GM12892 (cell line): ENCODE measurements at regions not wholly inside any gene's neighbourhood (a gene's known extent, or its start where the extent isn't known, plus 50 kb on each side); places are given as distances from the start of the nearest gene placed in this dataset.

ENCODE experiments used
- POLR2A ChIP-seq: IDR thresholded peaks from 2 replicates; pipeline ENCODE4 v1.6.1; 2011; ENCODE audit warnings: low read depth, low read length, control low read depth
- POLR2AphosphoS5 ChIP-seq: IDR thresholded peaks from 2 replicates; pipeline ENCODE4 v1.6.1; 2011; ENCODE audit warnings: low read depth, low read length, control low read depth

DNA sequence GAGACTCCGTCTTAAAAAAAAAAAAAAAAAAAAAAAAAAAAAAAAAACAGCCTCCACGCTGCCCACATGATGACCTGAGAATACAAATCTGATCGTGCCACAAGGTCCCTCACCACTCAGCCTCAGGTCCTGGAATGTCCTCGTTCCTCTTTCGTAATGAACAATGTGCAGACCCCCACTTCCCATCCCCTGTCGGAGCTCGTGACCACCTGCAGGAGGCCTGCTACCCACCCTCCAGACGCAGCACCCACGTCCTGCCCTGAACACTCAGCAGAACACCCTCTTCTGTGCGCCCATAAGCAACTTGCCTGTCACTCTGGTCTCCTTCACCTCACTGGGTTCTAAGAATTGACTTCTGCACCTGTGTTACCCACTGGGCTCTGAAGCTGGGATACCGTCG, 166.4 kb downstream of the KATNAL1 start:
- TF ChIP-seq POLR2AphosphoS5 (no peak), POLR2A (no peak)
